HG02798 (cell line): ENCODE measurements at regions not wholly inside any gene's neighbourhood (a gene's known extent, or its start where the extent isn't known, plus 50 kb on each side); places are given as distances from the start of the nearest gene placed in this dataset.
"Not testable (repeated sequence)": the region's sequence is repeated elsewhere in the genome, so short reads cannot be mapped to it uniquely, and the experiment has no call there.

Source experiments
- ATAC-seq: cut with Tn5 transposase; IDR thresholded peaks from one replicate; pipeline ENCODE4 v1.9.1; 2021; ENCODE audit warnings: mild to moderate bottlenecking; ENCODE audit not compliant: unreplicated experiment, poor library complexity

GRCh38 chr7:115793958-115794702 is 236.4 kb downstream of the TFEC start:
- no peak for ATAC-seq

- no peak for ATAC-seq
These were observed 240.7 kb downstream of the TFEC start for GRCh38 chr7:115789901-115790300.

GRCh38 chr7:115789473-115789872 is 241.1 kb downstream of the TFEC start:
- not testable (repeated sequence) for ATAC-seq

- ATAC-seq = no peak
These were observed 247.7 kb downstream of the TFEC start for GRCh38 chr7:115782696-115783490.

GRCh38 chr7:115779561-115779960 is 251.0 kb downstream of the TFEC start:
- no peak for ATAC-seq

- ATAC-seq = no peak
These were observed 254.6 kb downstream of the TFEC start for GRCh38 chr7:115775981-115776380.

- no peak for ATAC-seq
These were observed 267.2 kb downstream of the TFEC start for GRCh38 chr7:115763347-115763746.

- ATAC-seq = no peak
These were observed 272.5 kb downstream of the TFEC start for GRCh38 chr7:115758025-115758424.

- no peak for ATAC-seq
These were observed 276.3 kb downstream of the TFEC start for GRCh38 chr7:115754226-115754625.

- no peak for ATAC-seq
These were observed 280.6 kb downstream of the TFEC start for GRCh38 chr7:115749924-115750323.

- ATAC-seq = peak; percentile 40
These were observed 282.3 kb downstream of the TFEC start for GRCh38 chr7:115748123-115748738.

GRCh38 chr7:115747174-115747573 is 283.4 kb downstream of the TFEC start:
- ATAC-seq = peak; percentile 61

- ATAC-seq = no peak
These were observed 290.5 kb downstream of the TFEC start for GRCh38 chr7:115740043-115740442.

GRCh38 chr7:115734641-115735040 is 295.9 kb downstream of the TFEC start:
- ATAC-seq = no peak

GRCh38 chr7:115731796-115732471 is 298.6 kb downstream of the TFEC start:
- ATAC-seq = no peak

GRCh38 chr7:115728518-115728917 is 302.0 kb downstream of the TFEC start:
- ATAC-seq = no peak

GRCh38 chr7:115724400-115725056 is 306.0 kb downstream of the TFEC start:
- no peak for ATAC-seq

GRCh38 chr7:115722302-115722977 is 308.1 kb downstream of the TFEC start:
- ATAC-seq = no peak
